ENCODE measurements at regions not wholly inside any gene's neighbourhood (a gene's known extent, or its start where the extent isn't known, plus 50 kb on each side); places are given as distances from the start of the nearest gene placed in this dataset.

GRCh38 chr10:2121315-2121714 lies 384.0 kb upstream of the ADARB2 start:
- TF ChIP-seq CTCF (IDR thresholded peaks at IDR 0.05) (no peak), POLR2AphosphoS5 (IDR thresholded peaks at IDR 0.05) (no peak), EP300 (IDR thresholded peaks at IDR 0.05) (no peak)

All from sigmoid colon (tissue), 4 donors.